ENCODE measurements at regions not wholly inside any gene's neighbourhood (a gene's known extent, or its start where the extent isn't known, plus 50 kb on each side); places are given as distances from the start of the nearest gene placed in this dataset.

GRCh38 chr10:10854725-10855124, 162.9 kb upstream of the CELF2 start:
- TF ChIP-seq CTCF (IDR thresholded peaks at IDR 0.05) (no peak), POLR2A (IDR thresholded peaks at IDR 0.05) (no peak)
